IMR-90 (cell line): ENCODE measurements at regions not wholly inside any gene's neighbourhood (a gene's known extent, or its start where the extent isn't known, plus 50 kb on each side); places are given as distances from the start of the nearest gene placed in this dataset.

Experiments used
- BHLHE40 ChIP-seq: fragments of 150-350 bp; IDR thresholded peaks from 2 replicates; pipeline ENCODE4 v1.6.1; 2016; ENCODE audit warnings: mild to moderate bottlenecking, low read depth, low read length
- CTCF ChIP-seq: conservative IDR thresholded peaks from 2 replicates; pipeline ENCODE4 v1.5.1; 2012; ENCODE audit warnings: mild to moderate bottlenecking, low read depth, low read length, improper control_type of control experiment
- ELK1 ChIP-seq: fragments of 150-350 bp; IDR thresholded peaks from 2 replicates; pipeline ENCODE4 v1.6.1; 2016; ENCODE audit warnings: low read depth, mild to moderate bottlenecking, low read length, moderate library complexity, borderline replicate concordance
- FOS ChIP-seq: fragments of 150-350 bp; IDR thresholded peaks from 2 replicates; pipeline ENCODE4 v1.6.1; 2016; ENCODE audit warnings: low read depth, low read length
- MAZ ChIP-seq: IDR thresholded peaks from 2 replicates; pipeline ENCODE4 v1.6.1; 2012; ENCODE audit warnings: low read depth, mild to moderate bottlenecking, low read length, improper control_type of control experiment, moderate library complexity, borderline replicate concordance
- MXI1 ChIP-seq: IDR thresholded peaks from 2 replicates; pipeline ENCODE4 v1.6.1; 2012; ENCODE audit warnings: low read depth, mild to moderate bottlenecking, low read length, moderate library complexity, borderline replicate concordance
- POLR2A ChIP-seq: IDR thresholded peaks from 2 replicates; pipeline ENCODE4 v1.6.1; 2012; ENCODE audit warnings: mild to moderate bottlenecking, low read depth, low read length
- RAD21 ChIP-seq: IDR thresholded peaks from 2 replicates; pipeline ENCODE4 v1.6.1; 2012; ENCODE audit warnings: low read length, improper control_type of control experiment
- RCOR1 ChIP-seq: IDR thresholded peaks from 2 replicates; pipeline ENCODE4 v1.6.1; 2012; ENCODE audit warnings: mild to moderate bottlenecking, low read length, improper control_type of control experiment; ENCODE audit not compliant: insufficient replicate concordance
- RFX5 ChIP-seq: IDR thresholded peaks from 2 replicates; pipeline ENCODE4 v1.8.0; 2012; ENCODE audit warnings: low read depth, mild to moderate bottlenecking, low read length, moderate library complexity
- SMC3 ChIP-seq: fragments of 150-350 bp; IDR thresholded peaks from 2 replicates; pipeline ENCODE4 v1.6.1; 2016; ENCODE audit warnings: low read depth, mild to moderate bottlenecking, antibody characterized with exemption, low read length, moderate library complexity
- USF2 ChIP-seq: fragments of 150-350 bp; IDR thresholded peaks from 2 replicates; pipeline ENCODE4 v1.6.1; 2017; ENCODE audit warnings: mild to moderate bottlenecking, antibody characterized with exemption, low read length, low read depth

GRCh38 chrX:138954976-138955375 lies 243.5 kb upstream of the FGF13 start:
- TF ChIP-seq MXI1 = no peak
- TF ChIP-seq POLR2A = no peak
- TF ChIP-seq CTCF = no peak
- no peak for TF ChIP-seq SMC3
- no peak for TF ChIP-seq USF2
- TF ChIP-seq ELK1 = no peak
- TF ChIP-seq RFX5 = no peak
- TF ChIP-seq RAD21 = no peak
- no peak for TF ChIP-seq MAZ
- TF ChIP-seq BHLHE40 = no peak
- no peak for TF ChIP-seq RCOR1
- TF ChIP-seq FOS = no peak
